GM23338 (cell line): ENCODE measurements at regions not wholly inside any gene's neighbourhood (a gene's known extent, or its start where the extent isn't known, plus 50 kb on each side); places are given as distances from the start of the nearest gene placed in this dataset.

ENCODE experiments used
- CREB1 ChIP-seq: fragments of 250-450 bp; sonication (Bioruptor Pico); IDR thresholded peaks from 2 replicates; pipeline ENCODE4 v1.5.0; 2020; ENCODE audit warnings: low read depth, mild to moderate bottlenecking, moderate library complexity
- CTCF ChIP-seq, 2 experiments: fragments of 200-600 bp in 1 of 2; sonication (generic) in 1 of 2; conservative IDR thresholded peaks; 2 replicates each; pipeline versions ENCODE4 v1.5.1 to v1.6.1; 2016 to 2017; ENCODE audit warnings: antibody characterized with exemption in 2 of 2, low read depth in 2 of 2, mild to moderate bottlenecking in 2 of 2, moderate library complexity in 1 of 2
- EZH2 ChIP-seq: fragments of 200-600 bp; sonication (generic); IDR thresholded peaks from one replicate; pipeline ENCODE4 v1.8.0; 2017; ENCODE audit warnings: antibody characterized with exemption, mild to moderate bottlenecking, low read depth; ENCODE audit not compliant: unreplicated experiment
- EZH2phosphoT487 ChIP-seq: fragments of 200-600 bp; sonication (generic); IDR thresholded peaks from one replicate; pipeline ENCODE4 v1.8.1; 2018; ENCODE audit warnings: antibody characterized with exemption; ENCODE audit not compliant: unreplicated experiment
- JUNB ChIP-seq: IDR thresholded peaks from one replicate; pipeline ENCODE4 v1.6.1; 2016; ENCODE audit warnings: antibody characterized with exemption; ENCODE audit not compliant: unreplicated experiment
- NANOG ChIP-seq: IDR thresholded peaks from 2 replicates; pipeline ENCODE4 v1.6.1; 2016; ENCODE audit warnings: antibody characterized with exemption, borderline replicate concordance
- POLR2AphosphoS5 ChIP-seq: IDR thresholded peaks from 2 replicates; pipeline ENCODE4 v1.6.1; 2016; ENCODE audit warnings: antibody characterized with exemption, low read depth
- REST ChIP-seq: IDR thresholded peaks from one replicate; pipeline ENCODE4 v1.6.1; 2018; ENCODE audit warnings: antibody characterized with exemption; ENCODE audit not compliant: unreplicated experiment
- ZNF331 ChIP-seq: fragments of 250-450 bp; sonication (Bioruptor Pico); IDR thresholded peaks from 2 replicates; pipeline ENCODE4 v1.5.0; 2020; ENCODE audit warnings: low read depth, mild to moderate bottlenecking, moderate library complexity
- TF ChIP-seq, protein P1 (sequence below): IDR thresholded peaks from 2 replicates; pipeline ENCODE4 v1.6.1; 2016; ENCODE audit warnings: antibody characterized with exemption

- TF ChIP-seq REST (no peak), EZH2 (no peak), CREB1 (no peak), CTCF (conservative IDR thresholded peaks at IDR 0.05; ENCODE audit: low read depth in 2 of 2) (no peak), POLR2AphosphoS5 (no peak), EZH2phosphoT487 (no peak), JUNB (no peak), ZNF331 (CRISPR knock-in tag) (no peak), NANOG (no peak)
- TF ChIP-seq, protein P1, sequence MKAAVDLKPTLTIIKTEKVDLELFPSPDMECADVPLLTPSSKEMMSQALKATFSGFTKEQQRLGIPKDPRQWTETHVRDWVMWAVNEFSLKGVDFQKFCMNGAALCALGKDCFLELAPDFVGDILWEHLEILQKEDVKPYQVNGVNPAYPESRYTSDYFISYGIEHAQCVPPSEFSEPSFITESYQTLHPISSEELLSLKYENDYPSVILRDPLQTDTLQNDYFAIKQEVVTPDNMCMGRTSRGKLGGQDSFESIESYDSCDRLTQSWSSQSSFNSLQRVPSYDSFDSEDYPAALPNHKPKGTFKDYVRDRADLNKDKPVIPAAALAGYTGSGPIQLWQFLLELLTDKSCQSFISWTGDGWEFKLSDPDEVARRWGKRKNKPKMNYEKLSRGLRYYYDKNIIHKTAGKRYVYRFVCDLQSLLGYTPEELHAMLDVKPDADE = no peak
Measured at GRCh38 chr10:44125879-44126278, 259.0 kb downstream of the CXCL12 start.
